NCI-H524 treated with DMSO at 0.1 percent for 48 hours (cell line): ENCODE measurements at regions not wholly inside any gene's neighbourhood (a gene's known extent, or its start where the extent isn't known, plus 50 kb on each side); places are given as distances from the start of the nearest gene placed in this dataset.

Experiments used
- DNase-seq: peaks from one replicate; lab custom pipeline; 2025; lab: John Stamatoyannopoulos, UW

DNA sequence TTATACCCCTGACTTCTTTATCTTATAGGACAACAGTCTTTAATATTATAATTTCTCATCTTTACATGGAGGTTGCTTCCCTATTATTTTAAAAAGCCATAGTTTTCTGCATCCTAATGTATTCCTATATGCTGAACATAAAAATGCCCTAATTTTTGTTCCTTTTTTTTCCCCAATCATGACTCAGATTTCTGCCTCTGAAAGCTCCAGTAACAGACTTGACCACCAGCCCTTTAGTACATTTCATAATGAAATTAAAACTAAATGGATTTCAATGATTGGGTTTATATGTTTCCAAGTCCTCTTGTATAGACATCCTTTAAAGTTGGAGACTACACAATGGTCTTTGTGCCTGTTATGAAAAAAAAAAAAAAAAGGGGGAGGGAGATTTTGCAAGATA, 712.5 kb downstream of the DIAPH3 start:
- DNase-seq = no peak

DNA sequence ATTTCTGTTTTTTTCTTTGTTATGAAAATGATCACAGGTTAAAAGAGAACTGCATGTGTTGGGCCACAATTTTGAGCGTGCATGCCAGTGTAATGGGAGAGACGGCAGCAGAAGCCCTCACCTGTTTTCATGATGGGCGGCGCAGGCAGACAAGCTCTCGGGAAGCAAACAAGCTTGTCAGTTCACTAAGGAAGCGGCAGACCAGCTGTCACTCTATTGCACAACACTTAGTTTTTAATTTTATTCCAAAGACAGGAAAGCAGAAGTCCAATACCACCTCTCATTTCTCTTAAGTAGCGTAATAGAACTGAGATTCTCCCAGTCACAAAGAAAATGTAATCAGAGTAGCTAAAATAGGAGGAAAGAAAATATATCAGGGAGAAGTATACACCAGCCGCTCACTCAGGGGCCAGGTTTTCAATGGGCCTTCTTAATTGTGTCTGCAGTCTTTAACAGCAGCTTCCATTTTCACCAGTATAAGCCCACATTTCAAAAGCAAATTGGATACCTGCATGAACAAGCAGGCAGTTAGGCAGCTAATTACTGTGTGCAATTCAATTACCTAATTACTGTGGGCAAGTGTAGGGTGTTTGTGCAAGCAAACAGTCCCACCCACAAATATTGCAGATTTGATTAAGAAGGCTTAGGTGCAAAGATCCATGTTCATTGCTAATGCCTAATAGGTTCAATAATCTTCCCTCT, 711.4 kb downstream of the DIAPH3 start:
- DNase-seq = peak; percentile 73

DNA sequence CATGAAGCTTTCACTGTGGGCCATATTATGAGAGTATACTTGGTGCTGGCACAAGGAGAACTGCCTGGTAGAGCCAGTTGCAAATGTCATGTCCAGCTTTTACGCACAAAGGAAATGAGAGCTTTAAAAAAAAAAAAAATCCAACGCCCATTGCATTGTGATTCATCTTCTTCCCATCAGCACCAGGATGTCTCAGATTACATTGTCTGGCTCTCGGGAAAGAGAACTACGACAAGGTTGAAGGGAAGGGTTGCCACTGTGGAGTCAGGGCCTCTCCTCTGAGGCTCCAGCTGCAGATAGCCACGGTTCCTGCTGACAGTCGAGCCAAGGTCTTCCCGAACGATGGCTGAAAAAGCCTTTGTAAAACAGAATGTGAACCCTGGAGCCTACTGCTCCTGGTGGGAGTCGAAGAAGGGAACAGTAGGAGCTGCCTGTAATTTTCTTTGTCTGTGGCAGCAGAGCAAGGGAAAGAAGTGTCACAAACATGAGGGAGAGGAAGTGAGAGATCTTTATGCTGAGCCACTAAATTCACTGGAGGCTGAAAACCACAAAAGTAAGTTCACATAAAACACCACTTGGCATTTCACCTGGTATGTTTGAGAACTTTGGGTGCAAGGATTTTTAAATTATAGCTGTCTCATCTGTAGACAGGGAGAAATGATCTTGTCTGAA, 704.7 kb downstream of the DIAPH3 start:
- no peak for DNase-seq

DNA sequence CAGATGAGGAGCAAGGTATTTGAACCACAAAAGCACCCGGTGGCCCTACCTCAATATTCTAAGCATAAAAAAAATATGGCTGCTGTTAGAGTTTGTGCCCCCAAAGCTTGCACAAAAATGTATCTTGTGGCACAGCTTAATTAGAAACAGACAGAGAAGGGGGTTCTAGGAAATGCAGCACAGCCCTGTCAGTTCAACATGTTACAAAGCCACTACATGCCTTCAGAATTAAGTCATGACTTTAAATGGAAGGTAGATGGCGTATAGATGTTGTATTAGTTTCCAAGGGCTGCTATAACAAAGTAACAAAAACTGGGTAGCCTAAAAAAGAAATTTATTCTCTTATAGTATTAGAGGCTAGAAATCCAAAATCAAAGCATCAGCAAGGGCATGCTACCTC, 703.8 kb downstream of the DIAPH3 start:
- DNase-seq = no peak

DNA sequence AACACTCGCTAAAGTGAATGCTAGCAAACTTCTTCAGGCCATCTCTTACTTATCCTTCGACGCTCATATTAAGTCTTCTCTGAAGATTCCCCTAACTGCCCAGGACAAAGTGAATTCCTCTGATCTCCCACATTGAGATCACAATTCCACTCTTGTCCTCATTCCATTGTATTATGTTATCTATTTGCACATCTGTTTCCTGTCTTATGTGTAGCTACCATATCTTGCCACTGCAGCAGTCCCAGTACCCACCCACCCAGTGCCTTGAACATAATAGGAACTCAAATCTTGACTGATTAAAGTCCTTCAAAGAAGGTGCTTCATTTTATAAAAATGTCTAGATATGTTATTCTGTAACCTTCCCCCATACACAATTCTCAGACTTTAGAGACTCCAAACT, 702.3 kb downstream of the DIAPH3 start:
- no peak for DNase-seq

DNA sequence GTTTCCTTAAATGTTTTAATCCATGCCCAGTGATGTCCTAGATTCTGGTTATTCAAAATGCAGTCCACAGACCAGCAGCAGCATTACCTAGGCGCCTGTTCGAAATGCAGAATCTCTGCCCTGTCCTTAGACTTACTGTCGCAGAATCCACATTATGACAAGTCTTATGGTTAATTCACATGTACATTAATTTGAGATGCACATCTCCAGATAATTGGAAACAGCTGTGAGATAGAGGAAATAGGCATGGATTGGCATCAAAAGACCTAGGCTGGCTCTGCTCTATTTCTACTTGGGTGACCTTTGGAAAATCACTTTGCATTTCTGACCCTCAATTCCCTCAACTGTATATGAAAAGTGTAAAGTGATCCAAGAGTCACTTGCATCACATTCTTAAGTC, 700.7 kb downstream of the DIAPH3 start:
- no peak for DNase-seq

DNA sequence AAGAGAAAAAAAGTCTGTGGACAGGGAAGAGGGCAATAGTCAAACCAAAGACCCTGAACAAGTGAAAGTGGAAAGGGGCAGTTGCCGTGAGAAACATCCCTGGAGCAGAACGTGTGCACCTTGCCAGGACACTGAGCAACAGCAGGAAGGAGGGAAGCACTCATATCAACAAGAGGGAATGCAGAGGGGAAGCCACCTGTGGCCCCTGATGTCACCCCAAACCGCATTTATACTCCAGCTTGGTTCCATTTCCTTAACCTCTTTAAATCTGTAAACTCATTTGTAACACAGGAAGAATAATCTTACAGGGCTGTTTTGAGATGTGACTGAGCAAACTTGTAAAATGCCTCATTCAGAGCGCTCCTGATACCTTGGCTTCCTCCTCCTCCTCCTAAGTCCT, 698.8 kb downstream of the DIAPH3 start:
- DNase-seq = no peak

DNA sequence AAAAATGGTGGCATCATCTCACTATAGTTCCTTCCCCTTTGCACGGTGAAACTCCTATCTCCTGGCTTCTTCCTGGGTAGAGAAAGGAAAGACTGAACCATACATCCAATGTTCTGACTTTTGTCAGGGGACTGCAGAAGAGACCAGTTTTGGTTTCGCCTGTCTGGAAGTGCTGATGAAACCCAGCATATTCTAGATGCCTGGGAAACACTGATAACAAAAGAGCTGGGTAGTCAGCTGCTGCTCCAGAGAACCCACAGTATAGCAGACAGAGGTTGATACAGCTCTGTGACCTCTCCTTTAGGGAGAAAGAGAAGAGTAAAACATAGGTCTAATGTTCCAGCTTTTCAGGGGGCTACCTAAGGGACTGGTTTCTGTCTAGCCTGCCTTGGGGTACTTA, 695.3 kb downstream of the DIAPH3 start:
- no peak for DNase-seq

DNA sequence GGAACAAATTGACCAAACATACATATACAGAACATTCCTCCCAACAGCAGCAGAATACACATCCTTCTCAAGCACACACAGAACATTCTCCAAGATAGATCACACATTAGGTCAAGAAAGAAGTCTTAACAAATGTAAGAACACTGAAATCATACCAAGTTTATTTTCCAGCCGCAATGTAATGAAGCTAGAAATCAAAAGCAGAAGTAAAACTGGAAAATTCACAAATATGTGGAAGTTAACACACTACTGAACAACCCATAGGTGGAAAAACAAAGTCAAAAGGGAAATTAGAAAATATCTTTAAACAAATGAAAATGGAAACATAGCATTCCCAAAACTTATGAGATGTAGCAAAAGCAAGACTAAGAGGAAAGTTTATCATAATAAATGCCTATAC, 692.6 kb downstream of the DIAPH3 start:
- DNase-seq = no peak

DNA sequence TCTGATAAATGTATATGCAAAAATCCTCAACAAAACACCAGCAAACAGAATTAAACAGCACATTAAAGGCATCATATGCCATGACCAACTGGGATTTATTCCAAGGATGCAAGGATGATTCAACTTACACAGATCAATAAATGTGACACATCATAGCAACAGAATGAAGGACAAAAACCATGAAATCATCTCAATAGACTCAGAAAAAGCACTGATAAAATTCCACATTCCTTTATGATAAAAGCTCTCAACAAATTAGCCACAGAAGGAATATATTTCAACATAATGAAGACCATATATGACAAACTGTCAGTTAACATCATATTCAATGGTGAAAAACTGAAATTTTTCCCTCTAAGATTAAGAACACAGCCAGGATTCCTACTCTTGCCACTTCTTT, 691.6 kb downstream of the DIAPH3 start:
- no peak for DNase-seq

DNA sequence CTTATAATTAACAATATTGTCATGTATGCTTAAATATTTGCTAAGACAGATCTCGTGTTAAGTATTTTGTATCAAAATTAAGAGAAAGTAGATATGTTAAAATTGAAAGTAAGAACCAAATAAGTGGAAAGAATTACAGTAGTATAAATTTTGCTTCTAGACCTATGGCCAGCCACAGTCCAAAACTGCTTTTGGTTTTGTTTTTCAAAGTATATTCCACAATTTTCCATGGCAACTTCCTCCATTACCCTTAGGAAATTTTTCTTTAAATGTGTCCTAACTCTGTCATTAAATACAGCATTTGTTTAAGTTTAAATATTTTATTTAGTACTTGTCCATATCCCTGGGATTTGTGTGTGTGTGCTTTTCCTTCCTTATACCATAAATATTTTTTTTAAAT, 689.0 kb downstream of the DIAPH3 start:
- no peak for DNase-seq

DNA sequence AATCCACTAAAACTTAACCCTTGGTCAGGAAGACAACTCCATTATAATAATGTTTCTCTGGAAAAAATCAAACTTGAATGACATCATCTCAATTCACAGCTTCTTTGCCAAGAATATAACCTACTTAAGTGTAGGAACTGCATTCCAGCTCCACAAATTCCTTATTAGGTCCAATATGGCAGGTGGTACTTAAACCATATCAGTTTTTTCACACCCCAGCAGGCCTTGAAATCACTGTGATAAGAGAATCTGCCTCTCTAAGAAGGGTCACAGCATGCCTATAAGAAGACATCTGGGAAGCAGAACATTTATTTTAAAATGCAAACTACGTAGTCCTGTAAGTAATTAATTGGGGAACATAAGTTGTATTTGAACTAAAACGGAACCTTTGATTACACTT, 687.8 kb downstream of the DIAPH3 start:
- DNase-seq = no peak

DNA sequence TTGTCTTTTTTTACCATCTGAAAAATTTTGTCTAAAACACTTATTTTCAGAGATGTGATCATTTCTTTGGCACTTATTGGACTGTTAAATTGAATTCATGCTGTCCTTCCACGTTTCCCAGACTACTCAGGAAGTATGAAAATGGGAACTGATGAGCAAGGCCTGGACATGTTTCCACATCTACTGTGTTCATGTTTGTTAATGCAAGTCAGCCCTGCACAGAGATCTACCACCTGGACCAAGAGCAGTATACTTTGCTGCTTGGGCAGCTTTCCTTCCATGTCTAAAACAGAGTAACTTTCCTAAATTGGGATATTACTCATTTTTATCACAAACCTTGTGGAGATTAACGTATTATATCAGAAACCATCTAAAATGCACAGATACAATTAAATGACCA, 687.4 kb downstream of the DIAPH3 start:
- no peak for DNase-seq

DNA sequence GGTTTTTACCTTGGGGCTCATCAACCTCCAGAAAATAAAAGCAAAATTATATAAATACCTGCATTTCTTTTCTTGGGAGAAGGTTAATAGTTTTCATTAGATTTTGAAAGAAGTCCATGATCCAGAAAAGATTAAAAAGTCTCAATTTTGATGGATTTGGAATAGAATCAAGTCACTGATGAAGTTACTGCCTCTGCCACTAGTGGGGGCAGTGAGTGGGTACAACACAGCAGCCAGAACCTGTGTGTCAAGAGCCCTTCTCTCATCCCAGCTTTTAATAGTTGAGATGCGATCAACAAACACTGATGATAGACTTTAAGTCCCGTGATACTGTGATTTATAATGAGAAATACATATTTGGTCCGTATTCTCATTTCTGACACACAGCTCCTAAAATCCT, 686.7 kb downstream of the DIAPH3 start:
- DNase-seq = no peak

DNA sequence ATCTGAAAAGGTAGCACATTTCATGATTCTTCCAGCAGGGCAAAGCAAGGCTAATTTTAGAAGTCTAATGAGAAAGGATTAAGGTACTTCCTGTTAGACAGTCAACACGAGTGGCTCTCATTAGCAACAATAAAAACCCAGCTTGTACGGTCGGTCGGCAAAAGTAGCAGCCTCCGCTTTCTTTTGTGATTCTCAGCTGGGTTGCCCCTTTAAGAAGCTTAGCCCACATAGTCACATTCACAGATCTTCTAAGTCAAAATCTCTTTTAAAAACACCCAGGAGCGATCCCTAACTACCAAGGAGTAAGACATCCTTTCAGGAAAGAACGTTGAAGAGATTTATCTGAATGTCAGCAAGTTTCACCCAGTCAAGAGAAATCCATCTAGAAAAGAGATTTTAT, 684.8 kb downstream of the DIAPH3 start:
- DNase-seq = no peak

DNA sequence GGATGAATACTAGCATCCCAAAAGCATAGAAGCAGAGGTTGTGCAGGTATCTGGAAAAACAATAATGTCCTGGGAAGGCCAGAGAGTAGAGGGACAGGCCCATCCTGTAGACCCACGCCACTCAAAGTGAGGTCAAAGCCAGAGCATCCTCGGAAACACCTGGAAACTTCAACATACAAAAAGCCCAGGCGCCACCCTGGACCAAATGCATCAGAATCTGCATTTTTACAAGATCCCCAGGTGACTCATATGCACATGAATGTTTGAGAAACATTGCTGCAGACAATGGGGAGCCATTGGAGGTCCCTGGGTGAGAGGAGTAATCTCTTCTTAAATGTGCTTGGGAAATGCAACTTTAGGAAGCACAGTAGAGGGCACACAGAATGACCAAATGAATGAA, 684.1 kb downstream of the DIAPH3 start:
- no peak for DNase-seq

DNA sequence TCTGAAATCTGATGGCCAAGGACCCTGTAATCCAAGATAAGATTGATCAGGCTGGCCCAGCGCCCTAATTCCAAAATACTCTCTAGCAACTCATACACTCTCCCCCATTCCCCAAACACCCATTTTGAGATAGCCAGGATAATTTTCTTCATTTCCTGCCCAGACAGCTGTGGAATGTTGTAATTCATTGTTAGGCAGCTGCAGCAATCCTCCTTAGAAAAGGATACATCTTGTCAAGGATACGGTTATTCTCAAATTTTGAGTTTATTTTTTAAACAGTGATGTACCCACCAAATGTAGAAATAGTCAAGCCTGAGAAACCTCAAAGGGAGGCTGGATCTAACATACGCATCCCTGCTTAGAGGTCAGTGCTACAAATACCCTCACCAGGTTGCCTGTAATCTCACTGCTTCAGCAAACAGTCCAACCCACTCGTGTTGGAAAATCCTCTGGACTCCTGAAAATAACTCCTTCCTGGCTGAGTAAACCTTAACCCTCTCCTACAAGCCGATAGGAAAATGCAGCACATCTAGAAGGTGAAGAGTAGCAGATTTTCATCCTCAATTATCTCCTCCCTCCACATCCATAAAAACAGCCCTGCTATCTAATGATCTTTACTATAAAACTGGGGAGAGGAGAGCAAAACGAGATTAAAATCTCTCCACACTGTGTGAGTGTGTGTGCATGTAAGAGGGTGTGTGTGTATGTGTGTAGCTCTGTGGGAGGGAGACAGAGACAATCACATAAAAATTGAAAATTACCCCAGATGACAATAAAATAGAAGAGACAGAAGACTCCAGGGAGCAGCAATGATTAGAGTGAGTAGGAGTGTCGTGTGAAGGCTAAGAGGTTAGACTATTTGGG, 683.1 kb downstream of the DIAPH3 start:
- DNase-seq = no peak

DNA sequence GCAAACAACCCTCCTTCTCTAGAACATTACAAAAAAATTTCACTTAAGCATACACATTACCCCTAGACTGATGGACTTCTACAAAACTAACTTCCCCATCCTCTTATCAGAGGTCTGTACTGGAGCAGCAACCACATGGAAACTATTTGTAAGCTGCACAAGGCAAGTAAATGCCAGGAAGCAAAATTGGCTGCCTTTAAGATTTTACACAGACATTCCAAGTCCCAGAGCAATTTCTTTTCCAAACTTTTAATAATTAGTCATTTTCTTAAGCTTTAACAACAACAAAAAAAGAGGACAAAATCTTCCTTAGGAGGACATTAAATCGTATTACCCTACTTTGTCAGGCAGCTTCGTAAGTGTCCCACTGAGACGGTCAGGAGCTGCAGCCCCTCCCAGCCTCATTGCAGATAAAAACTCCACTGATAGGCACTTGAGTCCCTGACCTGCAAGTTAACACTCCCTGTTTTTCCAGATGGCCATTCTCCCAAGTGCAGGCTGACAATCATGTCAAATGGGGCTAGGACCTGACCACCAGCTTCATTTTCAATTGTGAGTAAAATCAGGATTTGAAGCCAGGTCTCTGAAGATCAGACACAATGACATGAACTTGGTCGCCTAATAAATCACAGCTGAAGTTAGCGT, 680.1 kb downstream of the DIAPH3 start:
- DNase-seq = no peak

DNA sequence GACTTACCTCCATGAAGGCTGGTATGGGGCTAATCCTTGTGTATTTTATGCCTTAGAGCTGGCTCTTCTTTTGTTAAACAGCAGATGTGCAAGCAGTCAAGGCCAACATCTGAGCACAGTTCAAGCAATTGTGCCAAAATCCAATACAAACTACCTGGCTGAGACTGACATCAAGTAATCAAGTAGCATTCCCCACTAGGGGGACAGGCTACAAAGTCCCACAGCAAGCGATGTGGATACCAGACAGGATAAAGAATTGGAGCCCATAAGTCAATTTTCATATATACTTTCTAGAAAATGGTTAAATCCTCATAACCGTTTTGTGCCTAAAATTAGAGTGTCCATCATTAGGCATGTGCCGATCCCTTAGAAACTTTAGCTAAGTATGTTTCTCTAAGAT, 675.8 kb downstream of the DIAPH3 start:
- no peak for DNase-seq

DNA sequence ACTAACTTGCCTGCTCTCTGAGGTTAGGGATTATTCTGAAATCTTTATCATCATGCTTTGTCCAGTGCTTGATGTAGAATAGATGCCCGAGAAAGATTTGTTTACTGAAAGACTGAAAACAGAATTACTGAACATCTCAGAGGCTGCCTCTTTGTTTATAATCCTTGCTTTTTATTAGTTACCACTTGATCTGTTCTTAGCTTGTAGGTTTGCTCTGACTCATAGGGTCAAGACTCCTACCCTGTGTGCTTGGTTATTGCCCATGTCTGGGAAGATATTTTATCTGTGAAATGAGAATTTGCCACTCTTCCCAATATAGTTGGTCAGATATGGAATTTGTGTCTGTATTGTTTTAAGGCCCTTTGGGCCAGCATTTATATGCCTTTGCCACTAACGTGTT, 675.3 kb downstream of the DIAPH3 start:
- no peak for DNase-seq

DNA sequence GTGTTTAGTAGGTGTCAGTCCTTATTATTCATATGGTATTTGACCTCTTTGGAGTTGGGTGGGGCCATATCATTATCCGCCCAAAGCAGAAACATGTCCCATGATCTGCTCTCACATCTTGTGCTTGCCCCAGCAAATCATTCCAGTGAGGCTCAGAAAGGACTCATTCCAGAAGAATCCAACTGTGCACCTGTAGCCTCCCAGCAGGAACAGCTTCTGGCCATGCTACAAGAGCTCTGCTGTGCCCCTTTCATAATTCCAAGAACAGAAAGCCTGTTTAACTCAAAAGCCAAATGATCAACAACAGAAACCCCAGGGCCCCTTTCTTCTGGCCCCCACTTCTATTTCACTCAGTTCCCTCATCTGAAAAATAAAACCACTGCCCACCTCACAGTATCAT, 673.1 kb downstream of the DIAPH3 start:
- DNase-seq = no peak

DNA sequence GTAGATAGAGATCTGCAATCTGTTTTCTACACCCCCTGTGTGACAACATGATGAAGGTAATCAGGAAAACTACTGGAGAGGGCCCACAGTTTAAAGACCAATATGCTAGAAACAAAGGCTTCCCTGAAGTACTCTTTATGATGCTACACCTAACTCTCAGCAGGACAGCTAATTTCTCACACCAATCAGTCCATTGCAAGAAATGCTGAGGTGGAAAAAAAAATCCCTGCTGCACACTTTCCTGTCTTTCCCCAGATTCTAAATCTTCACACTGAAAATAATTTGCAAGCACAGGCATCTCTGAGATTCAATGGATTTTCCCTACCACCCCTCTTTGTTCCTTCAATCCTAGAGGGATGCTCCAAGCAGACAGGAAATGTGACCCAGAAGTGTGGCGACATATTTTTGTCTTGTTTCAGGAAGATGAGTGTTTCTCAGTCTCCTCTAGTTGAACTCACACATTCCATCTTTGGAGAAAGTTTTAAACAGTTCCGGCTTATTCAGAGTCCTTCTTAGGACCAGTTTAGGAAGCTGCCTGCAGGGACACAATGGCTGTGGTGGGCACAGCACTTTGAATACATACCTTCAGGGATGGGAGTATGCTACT, 671.6 kb downstream of the DIAPH3 start:
- DNase-seq = no peak
